ENCODE measurements at regions not wholly inside any gene's neighbourhood (a gene's known extent, or its start where the extent isn't known, plus 50 kb on each side); places are given as distances from the start of the nearest gene placed in this dataset.

DNA sequence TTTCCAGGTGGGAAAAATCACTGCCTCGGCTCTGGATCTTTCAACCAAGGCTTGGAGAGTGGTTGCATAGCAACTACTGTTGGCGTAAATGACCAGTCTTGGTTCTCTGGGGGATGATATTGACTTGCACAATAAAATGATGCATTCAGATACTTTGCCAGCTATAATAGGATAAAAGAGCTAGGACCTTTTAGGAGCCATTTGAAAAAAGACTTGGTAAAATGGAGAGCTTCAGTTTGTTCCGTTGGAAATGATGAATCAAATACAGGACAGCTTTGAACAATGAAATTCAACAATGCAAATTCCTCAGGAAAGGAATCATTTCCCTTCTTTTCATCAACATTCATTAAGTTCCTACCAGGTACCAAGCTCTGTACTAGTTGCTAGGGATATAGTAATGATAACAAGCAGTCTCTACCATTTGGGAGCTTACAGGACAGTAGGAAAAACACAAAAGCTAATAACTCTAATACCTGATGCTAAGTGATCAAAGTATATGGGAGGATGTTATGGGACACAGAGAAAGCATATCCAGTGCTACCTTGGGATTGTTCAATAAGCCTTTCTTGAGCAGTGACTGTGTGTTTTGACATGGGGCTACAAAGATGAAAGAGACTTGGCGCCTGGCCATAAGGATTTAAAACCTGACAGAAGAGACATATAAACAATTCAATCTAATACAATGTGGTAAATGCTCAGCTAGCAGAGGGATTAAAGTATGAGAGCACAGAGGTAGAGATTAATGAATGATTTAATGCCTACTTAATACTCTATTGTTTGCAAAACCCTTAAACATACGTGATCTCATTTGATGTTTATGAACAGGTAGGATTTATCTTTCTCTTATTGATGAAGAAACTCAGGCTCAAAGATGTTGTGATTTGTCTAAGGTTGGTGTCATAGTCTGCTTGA lies 110.7 kb downstream of the QPCT start:
- H3K4me1 ChIP-seq: no peaks in the 10 kb centered on the region
- 73% methylated on average over 5 of the region's 5 CpGs for WGBS (ENCODE audit: missing lambda C conversion rate)
- H3K27ac ChIP-seq: no peak overlapping the region
- no peaks in the 10 kb centered on the region for H3K9me3 ChIP-seq
- no peak overlapping the region for H3K4me3 ChIP-seq
- DNase-seq (ENCODE audit: low read depth in 1 of 2, low spot score in 1 of 2) (no peak), FAIRE-seq (peak; percentile 43), ATAC-seq (no peak)
- no peak overlapping the region for H3K4me2 ChIP-seq
- no peak for TF ChIP-seq RFX5 (IDR thresholded peaks at IDR 0.05)
- no peak for TF ChIP-seq KDM1A (IDR thresholded peaks at IDR 0.05; ENCODE audit: low read depth)
- TF ChIP-seq RNF2 (IDR thresholded peaks at IDR 0.05; ENCODE audit: borderline replicate concordance, low read depth): no peak
- TF ChIP-seq BHLHE40 (IDR thresholded peaks at IDR 0.05; ENCODE audit: low read depth, low read length): no peak
- TF ChIP-seq ZFP36 (IDR thresholded peaks at IDR 0.05; ENCODE audit: borderline replicate concordance, partially characterized antibody): no peak
- TF ChIP-seq HOXB13 (CRISPR knock-in tag; IDR thresholded peaks at IDR 0.05; ENCODE audit: low read depth): no peak
- TF ChIP-seq ZNF302 (CRISPR knock-in tag; IDR thresholded peaks at IDR 0.05): no peak
- TF ChIP-seq EHF (CRISPR knock-in tag; IDR thresholded peaks at IDR 0.05): no peak
- no peak for TF ChIP-seq SMC3 (IDR thresholded peaks at IDR 0.05)
- TF ChIP-seq FOXS1 (CRISPR knock-in tag; IDR thresholded peaks at IDR 0.05): no peak
- no peak for TF ChIP-seq CHD4 (IDR thresholded peaks at IDR 0.05; ENCODE audit: borderline replicate concordance)
- TF ChIP-seq BCL3 (IDR thresholded peaks at IDR 0.05): no peak
- TF ChIP-seq JUN (IDR thresholded peaks at IDR 0.05): no peak
- no peak for TF ChIP-seq HOXB5 (CRISPR knock-in tag; IDR thresholded peaks at IDR 0.05)
- TF ChIP-seq ZSCAN20 (CRISPR knock-in tag; IDR thresholded peaks at IDR 0.05): no peak
- TF ChIP-seq MYC (IDR thresholded peaks at IDR 0.05; ENCODE audit: borderline replicate concordance, low read length): no peak
- no peak for TF ChIP-seq RARB (CRISPR knock-in tag; IDR thresholded peaks at IDR 0.05)
- TF ChIP-seq, protein P1, sequence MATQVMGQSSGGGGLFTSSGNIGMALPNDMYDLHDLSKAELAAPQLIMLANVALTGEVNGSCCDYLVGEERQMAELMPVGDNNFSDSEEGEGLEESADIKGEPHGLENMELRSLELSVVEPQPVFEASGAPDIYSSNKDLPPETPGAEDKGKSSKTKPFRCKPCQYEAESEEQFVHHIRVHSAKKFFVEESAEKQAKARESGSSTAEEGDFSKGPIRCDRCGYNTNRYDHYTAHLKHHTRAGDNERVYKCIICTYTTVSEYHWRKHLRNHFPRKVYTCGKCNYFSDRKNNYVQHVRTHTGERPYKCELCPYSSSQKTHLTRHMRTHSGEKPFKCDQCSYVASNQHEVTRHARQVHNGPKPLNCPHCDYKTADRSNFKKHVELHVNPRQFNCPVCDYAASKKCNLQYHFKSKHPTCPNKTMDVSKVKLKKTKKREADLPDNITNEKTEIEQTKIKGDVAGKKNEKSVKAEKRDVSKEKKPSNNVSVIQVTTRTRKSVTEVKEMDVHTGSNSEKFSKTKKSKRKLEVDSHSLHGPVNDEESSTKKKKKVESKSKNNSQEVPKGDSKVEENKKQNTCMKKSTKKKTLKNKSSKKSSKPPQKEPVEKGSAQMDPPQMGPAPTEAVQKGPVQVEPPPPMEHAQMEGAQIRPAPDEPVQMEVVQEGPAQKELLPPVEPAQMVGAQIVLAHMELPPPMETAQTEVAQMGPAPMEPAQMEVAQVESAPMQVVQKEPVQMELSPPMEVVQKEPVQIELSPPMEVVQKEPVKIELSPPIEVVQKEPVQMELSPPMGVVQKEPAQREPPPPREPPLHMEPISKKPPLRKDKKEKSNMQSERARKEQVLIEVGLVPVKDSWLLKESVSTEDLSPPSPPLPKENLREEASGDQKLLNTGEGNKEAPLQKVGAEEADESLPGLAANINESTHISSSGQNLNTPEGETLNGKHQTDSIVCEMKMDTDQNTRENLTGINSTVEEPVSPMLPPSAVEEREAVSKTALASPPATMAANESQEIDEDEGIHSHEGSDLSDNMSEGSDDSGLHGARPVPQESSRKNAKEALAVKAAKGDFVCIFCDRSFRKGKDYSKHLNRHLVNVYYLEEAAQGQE (IDR thresholded peaks at IDR 0.05): no peak
- CTCF ChIA-PET: interaction anchor here (1.0 to 1.2 kb wide), 2 partner anchors 40 to 422 kb away, joined by 3 read pairs; no protein-coding TSS in a partner anchor
- POLR2A ChIA-PET: no interaction called here

DNA sequence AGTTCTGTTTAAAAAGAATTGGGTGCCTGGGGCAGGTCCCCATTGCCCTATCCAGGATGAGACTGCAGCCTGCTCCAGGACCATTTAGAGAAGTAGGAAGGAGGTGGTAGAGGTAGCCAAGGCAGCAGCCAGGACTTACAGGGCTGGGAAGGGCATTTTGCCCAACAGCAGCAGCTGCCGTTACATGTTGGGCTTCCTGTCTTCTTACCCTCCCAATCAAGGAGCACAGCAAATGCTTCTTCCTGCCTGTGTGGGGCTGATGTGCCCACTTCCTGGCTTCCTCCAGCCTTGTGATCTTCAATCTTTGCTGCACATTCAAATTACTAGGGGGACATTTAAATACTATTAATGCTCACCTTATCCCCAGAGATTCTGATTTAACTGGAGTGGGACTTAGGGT lies 112.0 kb downstream of the QPCT start:
- Histone ChIP-seq H3K4me1 (no peaks in the 10 kb centered on the region), H3K4me2 (no peak overlapping the region), H3K9me3 (no peaks in the 10 kb centered on the region), H3K27ac (no peak overlapping the region), H3K4me3 (no peak overlapping the region)
- ATAC-seq (no peak; a peak in 2 of 6 replicates), DNase-seq (ENCODE audit: low read depth in 1 of 2, low spot score in 1 of 2) (no peak), FAIRE-seq (no peak)
- ChIA-PET POLR2A (no interaction called here), CTCF (interaction anchor here (0.6 to 1.8 kb wide), 4 partner anchors 11 to 432 kb away, joined by 3 to 7 read pairs (median 4); no protein-coding TSS in a partner anchor)
- 100% methylated on average over 1 of the region's 1 CpG for WGBS (ENCODE audit: missing lambda C conversion rate)
- TF ChIP-seq EP300 (IDR thresholded peaks at IDR 0.05) (no peak), POLR2A (IDR thresholded peaks at IDR 0.05; ENCODE audit: low read length) (0 out of 2 replicates have a peak, but pooled peaks have one; percentile 18), CHD4 (IDR thresholded peaks at IDR 0.05; ENCODE audit: borderline replicate concordance) (no peak), EHMT2 (IDR thresholded peaks at IDR 0.05; ENCODE audit: low read depth) (no peak)

All from A549 (cell line).